C4-2B (cell line): ENCODE measurements at regions not wholly inside any gene's neighbourhood (a gene's known extent, or its start where the extent isn't known, plus 50 kb on each side); places are given as distances from the start of the nearest gene placed in this dataset.

Experiments used
- ZFX ChIP-seq: fragments of 450-650 bp; IDR thresholded peaks from 2 replicates; pipeline ENCODE4 v1.6.1; 2017
- TF ChIP-seq, protein P1 (sequence below): fragments of 450-650 bp; conservative IDR thresholded peaks from 2 replicates; pipeline ENCODE4 v1.5.1; 2017; ENCODE audit warnings: mild to moderate bottlenecking

GRCh38 chr5:3899093-3899492 lies 303.5 kb downstream of the IRX1 start:
- TF ChIP-seq, protein P1, sequence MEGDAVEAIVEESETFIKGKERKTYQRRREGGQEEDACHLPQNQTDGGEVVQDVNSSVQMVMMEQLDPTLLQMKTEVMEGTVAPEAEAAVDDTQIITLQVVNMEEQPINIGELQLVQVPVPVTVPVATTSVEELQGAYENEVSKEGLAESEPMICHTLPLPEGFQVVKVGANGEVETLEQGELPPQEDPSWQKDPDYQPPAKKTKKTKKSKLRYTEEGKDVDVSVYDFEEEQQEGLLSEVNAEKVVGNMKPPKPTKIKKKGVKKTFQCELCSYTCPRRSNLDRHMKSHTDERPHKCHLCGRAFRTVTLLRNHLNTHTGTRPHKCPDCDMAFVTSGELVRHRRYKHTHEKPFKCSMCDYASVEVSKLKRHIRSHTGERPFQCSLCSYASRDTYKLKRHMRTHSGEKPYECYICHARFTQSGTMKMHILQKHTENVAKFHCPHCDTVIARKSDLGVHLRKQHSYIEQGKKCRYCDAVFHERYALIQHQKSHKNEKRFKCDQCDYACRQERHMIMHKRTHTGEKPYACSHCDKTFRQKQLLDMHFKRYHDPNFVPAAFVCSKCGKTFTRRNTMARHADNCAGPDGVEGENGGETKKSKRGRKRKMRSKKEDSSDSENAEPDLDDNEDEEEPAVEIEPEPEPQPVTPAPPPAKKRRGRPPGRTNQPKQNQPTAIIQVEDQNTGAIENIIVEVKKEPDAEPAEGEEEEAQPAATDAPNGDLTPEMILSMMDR = no peak
- TF ChIP-seq ZFX = no peak
